SU-DHL-6 (cell line): ENCODE measurements at regions not wholly inside any gene's neighbourhood (a gene's known extent, or its start where the extent isn't known, plus 50 kb on each side); places are given as distances from the start of the nearest gene placed in this dataset.

Experiments used
- EZH2phosphoT487 ChIP-seq: fragments of 200-600 bp; sonication (generic), shearing (Covaris generic); conservative IDR thresholded peaks from 2 replicates; pipeline ENCODE4 v1.6.1; 2018; ENCODE audit warnings: mild to moderate bottlenecking, antibody characterized with exemption, low read length, moderate library complexity, mixed read lengths
- TF ChIP-seq, protein P1 (sequence below): fragments of 200-600 bp; sonication (generic); IDR thresholded peaks from one replicate; pipeline ENCODE4 v1.5.1; 2017; ENCODE audit warnings: antibody characterized with exemption, mild to moderate bottlenecking, low read length, moderate library complexity; ENCODE audit not compliant: insufficient read depth, poor library complexity, severe bottlenecking

DNA sequence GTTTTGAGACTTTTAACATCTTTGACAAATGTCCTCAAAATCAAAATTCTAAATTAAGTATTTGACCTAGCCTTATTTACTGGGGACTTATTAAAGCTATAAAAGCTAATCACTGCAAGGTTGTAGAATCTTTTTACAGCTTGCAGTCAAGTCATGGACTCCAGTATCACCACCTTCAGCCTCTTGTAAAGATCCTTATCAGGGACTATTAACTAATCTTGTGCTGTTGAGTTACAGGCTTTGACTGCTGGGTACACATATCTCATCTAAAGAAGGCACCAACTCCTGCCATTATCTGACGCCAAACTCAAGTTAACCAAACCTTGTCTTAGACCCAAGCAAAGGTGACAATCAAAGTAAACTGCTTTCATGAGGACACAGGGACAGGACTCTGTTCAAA, 621.0 kb upstream of the IGFBP3 start:
- TF ChIP-seq, protein P1, sequence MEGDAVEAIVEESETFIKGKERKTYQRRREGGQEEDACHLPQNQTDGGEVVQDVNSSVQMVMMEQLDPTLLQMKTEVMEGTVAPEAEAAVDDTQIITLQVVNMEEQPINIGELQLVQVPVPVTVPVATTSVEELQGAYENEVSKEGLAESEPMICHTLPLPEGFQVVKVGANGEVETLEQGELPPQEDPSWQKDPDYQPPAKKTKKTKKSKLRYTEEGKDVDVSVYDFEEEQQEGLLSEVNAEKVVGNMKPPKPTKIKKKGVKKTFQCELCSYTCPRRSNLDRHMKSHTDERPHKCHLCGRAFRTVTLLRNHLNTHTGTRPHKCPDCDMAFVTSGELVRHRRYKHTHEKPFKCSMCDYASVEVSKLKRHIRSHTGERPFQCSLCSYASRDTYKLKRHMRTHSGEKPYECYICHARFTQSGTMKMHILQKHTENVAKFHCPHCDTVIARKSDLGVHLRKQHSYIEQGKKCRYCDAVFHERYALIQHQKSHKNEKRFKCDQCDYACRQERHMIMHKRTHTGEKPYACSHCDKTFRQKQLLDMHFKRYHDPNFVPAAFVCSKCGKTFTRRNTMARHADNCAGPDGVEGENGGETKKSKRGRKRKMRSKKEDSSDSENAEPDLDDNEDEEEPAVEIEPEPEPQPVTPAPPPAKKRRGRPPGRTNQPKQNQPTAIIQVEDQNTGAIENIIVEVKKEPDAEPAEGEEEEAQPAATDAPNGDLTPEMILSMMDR = no peak
- no peak for TF ChIP-seq EZH2phosphoT487
